A673 (cell line): ENCODE measurements at regions not wholly inside any gene's neighbourhood (a gene's known extent, or its start where the extent isn't known, plus 50 kb on each side); places are given as distances from the start of the nearest gene placed in this dataset.

ENCODE experiments used
- BruUV-seq: library from RNA; stranded (reverse); fragments of 400-500 nt; replicated peaks from 2 replicates; lab custom pipeline; 2021; lab: Mats Ljungman, UMichigan
- CTCF ChIA-PET: fragments of 300-600 bp; sonication (Branson Sonifier 250); formaldehyde crosslinking; loops from one replicate; lab custom pipeline; 2022; ENCODE audit warnings: antibody characterized with exemption; lab: Charles Lee
- POLR2A ChIA-PET: fragments of 300-600 bp; sonication (Branson Sonifier 250); formaldehyde crosslinking; loops from one replicate; lab custom pipeline; 2022; ENCODE audit warnings: antibody characterized with exemption; ENCODE audit not compliant: low non-redundant PET; lab: Charles Lee
- DNase-seq: peaks from one replicate; pipeline ENCODE4 v3.0.0-alpha.2; 2015; ENCODE audit warnings: low spot score
- H3K27ac ChIP-seq: fragments of 200-600 bp; sonication (generic); 2 replicates; pipeline ENCODE4 v1.5.1; 2016; ENCODE audit warnings: mixed run types, low read depth, mild to moderate bottlenecking, mixed read lengths, antibody characterized with exemption, low read length; ENCODE audit not compliant: poor library complexity, severe bottlenecking
- H3K27me3 ChIP-seq: fragments of 200-600 bp; sonication (generic); replicated peaks from 2 replicates; pipeline ENCODE4 v1.6.1; 2017; ENCODE audit warnings: mixed run types, low read depth, mild to moderate bottlenecking, mixed read lengths, antibody characterized with exemption, low read length; ENCODE audit not compliant: insufficient read depth, poor library complexity
- H3K36me3 ChIP-seq: fragments of 200-600 bp; sonication (generic); 2 replicates; pipeline ENCODE4 v1.6.1; 2016; ENCODE audit warnings: mixed run types, mild to moderate bottlenecking, mixed read lengths, antibody characterized with exemption, low read length; ENCODE audit not compliant: insufficient read depth, poor library complexity, severe bottlenecking
- H3K4me1 ChIP-seq: fragments of 200-600 bp; sonication (generic); 2 replicates; pipeline ENCODE4 v1.6.1; 2017; ENCODE audit warnings: mixed run types, mild to moderate bottlenecking, mixed read lengths, antibody characterized with exemption, low read length; ENCODE audit not compliant: insufficient read depth, poor library complexity, severe bottlenecking
- H3K4me3 ChIP-seq: fragments of 200-600 bp; sonication (generic); 2 replicates; pipeline ENCODE4 v1.5.1; 2016; ENCODE audit warnings: low read depth, mixed run types, mild to moderate bottlenecking, mixed read lengths, low read length; ENCODE audit not compliant: poor library complexity, severe bottlenecking
- H3K9me3 ChIP-seq: fragments of 200-600 bp; sonication (generic); 2 replicates; pipeline ENCODE4 v1.6.1; 2016; ENCODE audit warnings: mixed run types, low read depth, mild to moderate bottlenecking, mixed read lengths, antibody characterized with exemption, low read length; ENCODE audit not compliant: poor library complexity, severe bottlenecking
- EZH2 ChIP-seq: fragments of 200-600 bp; sonication (generic); IDR thresholded peaks from 2 replicates; pipeline ENCODE4 v1.6.1; 2017; ENCODE audit warnings: borderline replicate concordance, low read depth, mild to moderate bottlenecking, mixed read lengths, antibody characterized with exemption, low read length; ENCODE audit not compliant: poor library complexity, severe bottlenecking
- intact Hi-C: fragments of 100-400 bp; cut with micrococcal nuclease; formaldehyde crosslinking; loops from one replicate; pipeline ENCODE4 v1.10.0; 2022; ENCODE audit not compliant: unreplicated experiment
- TF ChIP-seq, protein P1 (sequence below): fragments of 300-800, 200-600 bp; sonication (generic); conservative IDR thresholded peaks from 2 replicates; pipeline ENCODE4 v1.5.1; 2017; ENCODE audit warnings: low read depth, mild to moderate bottlenecking, antibody characterized with exemption, low read length, moderate library complexity, mixed read lengths

GRCh38 chr10:4617589-4617988, 208.4 kb upstream of the AKR1E2 start:
- no TSS peak for BruUV-seq
- Histone ChIP-seq H3K4me1 (no peaks in the 10 kb centered on the region), H3K9me3 (peaks cover 6% of the 10 kb centered on the region), H3K27ac (no peak overlapping the region), H3K4me3 (no peak overlapping the region), H3K27me3 (peaks cover 27% of the 10 kb centered on the region), H3K36me3 (no peaks in the 10 kb centered on the region)
- CTCF ChIA-PET, result no interaction called here
- POLR2A ChIA-PET, result no interaction called here
- intact Hi-C loops, result no loop called here
- DNase-seq, result no peak
- TF ChIP-seq, protein P1, sequence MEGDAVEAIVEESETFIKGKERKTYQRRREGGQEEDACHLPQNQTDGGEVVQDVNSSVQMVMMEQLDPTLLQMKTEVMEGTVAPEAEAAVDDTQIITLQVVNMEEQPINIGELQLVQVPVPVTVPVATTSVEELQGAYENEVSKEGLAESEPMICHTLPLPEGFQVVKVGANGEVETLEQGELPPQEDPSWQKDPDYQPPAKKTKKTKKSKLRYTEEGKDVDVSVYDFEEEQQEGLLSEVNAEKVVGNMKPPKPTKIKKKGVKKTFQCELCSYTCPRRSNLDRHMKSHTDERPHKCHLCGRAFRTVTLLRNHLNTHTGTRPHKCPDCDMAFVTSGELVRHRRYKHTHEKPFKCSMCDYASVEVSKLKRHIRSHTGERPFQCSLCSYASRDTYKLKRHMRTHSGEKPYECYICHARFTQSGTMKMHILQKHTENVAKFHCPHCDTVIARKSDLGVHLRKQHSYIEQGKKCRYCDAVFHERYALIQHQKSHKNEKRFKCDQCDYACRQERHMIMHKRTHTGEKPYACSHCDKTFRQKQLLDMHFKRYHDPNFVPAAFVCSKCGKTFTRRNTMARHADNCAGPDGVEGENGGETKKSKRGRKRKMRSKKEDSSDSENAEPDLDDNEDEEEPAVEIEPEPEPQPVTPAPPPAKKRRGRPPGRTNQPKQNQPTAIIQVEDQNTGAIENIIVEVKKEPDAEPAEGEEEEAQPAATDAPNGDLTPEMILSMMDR, result no peak
- TF ChIP-seq EZH2, result no peak

DNA sequence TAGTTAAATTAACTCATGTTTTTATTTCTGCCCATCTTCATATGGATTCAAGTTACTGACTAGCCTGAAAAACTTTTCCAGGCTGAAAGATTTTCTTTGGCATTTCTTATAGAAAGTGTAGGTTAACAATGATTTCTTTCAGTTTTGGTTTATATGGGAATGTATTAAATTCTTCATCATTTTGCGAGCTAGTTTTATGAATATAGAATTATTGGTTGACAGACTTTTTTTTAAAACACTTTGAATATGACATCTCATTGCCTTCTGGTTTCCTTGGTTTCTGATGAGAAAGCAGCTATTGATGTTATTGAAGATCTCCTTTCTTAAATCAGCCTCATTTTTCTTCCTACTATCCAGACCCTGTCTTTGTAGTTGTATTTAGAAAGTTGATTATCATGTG, 211.0 kb upstream of the AKR1E2 start:
- Histone ChIP-seq H3K9me3 (peaks cover 6% of the 10 kb centered on the region), H3K36me3 (no peaks in the 10 kb centered on the region), H3K27me3 (peaks cover 38% of the 10 kb centered on the region), H3K4me1 (no peaks in the 10 kb centered on the region), H3K4me3 (no peak overlapping the region), H3K27ac (no peak overlapping the region)
- no TSS peak for BruUV-seq
- intact Hi-C loops, result no loop called here
- POLR2A ChIA-PET, result no interaction called here
- CTCF ChIA-PET, result no interaction called here
- DNase-seq, result no peak
- no peak for TF ChIP-seq EZH2
- TF ChIP-seq, protein P1, result no peak

DNA sequence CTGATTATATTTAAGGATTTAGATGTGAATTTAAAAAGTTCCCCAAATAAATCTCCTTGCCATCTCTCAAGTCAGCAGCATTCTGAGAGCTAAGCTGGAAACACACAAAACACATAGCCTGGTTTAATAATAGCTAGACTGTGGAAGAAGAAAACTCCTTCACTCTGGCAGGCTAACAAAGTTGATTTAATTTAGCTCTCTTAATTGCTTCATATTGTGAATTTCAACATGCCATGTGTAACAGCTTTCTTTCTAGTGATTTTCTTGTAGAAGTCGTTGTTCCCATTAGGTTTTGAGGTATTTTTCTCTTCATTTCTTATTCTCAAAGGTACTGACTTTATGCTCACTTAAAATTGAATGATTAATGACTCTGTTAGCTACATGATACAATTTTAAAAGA, 216.8 kb upstream of the AKR1E2 start:
- peaks cover 27% of the 10 kb centered on the region for H3K27me3 ChIP-seq
- CTCF ChIA-PET, result no interaction called here
- no peak overlapping the region for H3K27ac ChIP-seq
- no peak for DNase-seq
- intact Hi-C loops, result no loop called here
- POLR2A ChIA-PET, result no interaction called here
- H3K36me3 ChIP-seq, result no peaks in the 10 kb centered on the region
- no peak overlapping the region for H3K4me3 ChIP-seq
- no peak for TF ChIP-seq EZH2
- TF ChIP-seq, protein P1, result no peak
- no peaks in the 10 kb centered on the region for H3K9me3 ChIP-seq
- no peaks in the 10 kb centered on the region for H3K4me1 ChIP-seq
- no TSS peak for BruUV-seq
